Natural killer cell (primary cell): ENCODE measurements at regions not wholly inside any gene's neighbourhood (a gene's known extent, or its start where the extent isn't known, plus 50 kb on each side); places are given as distances from the start of the nearest gene placed in this dataset.

Experiments used
- ATAC-seq, 3 donors: fragments of 150-1000 bp in 2 of 3; fragments of 200-7000 bp in 1 of 3; cut with Tn5 transposase; 1 replicate in 1 of 3; 2 replicates in 2 of 3; pipeline ENCODE4 v1.10.0; 2021; ENCODE audit warnings: mild to moderate bottlenecking in 2 of 3, moderate library complexity in 2 of 3
- DNase-seq, 2 donors: peaks; one replicate each; pipeline versions ENCODE4 v3.0.0 to v3.0.0-alpha.2; 2013 to 2021; ENCODE audit warnings: mixed read lengths in 1 of 2
- H3K27ac ChIP-seq: one replicate; pipeline ENCODE4 v1.5.1; 2013; ENCODE audit warnings: mild to moderate bottlenecking, low read length
- H3K27me3 ChIP-seq: one replicate; pipeline ENCODE4 v1.6.1; 2013; ENCODE audit warnings: low read length; ENCODE audit not compliant: control insufficient read depth, insufficient read depth
- H3K36me3 ChIP-seq: one replicate; pipeline ENCODE4 v1.6.1; 2013; ENCODE audit warnings: low read length; ENCODE audit not compliant: control insufficient read depth, insufficient read depth
- H3K4me1 ChIP-seq: one replicate; pipeline ENCODE4 v1.6.1; 2013; ENCODE audit warnings: low read length; ENCODE audit not compliant: control insufficient read depth, insufficient read depth
- H3K4me3 ChIP-seq: one replicate; pipeline ENCODE4 v1.5.1; 2013; ENCODE audit warnings: low read length
- H3K9me3 ChIP-seq: one replicate; pipeline ENCODE4 v1.6.1; 2013; ENCODE audit warnings: low read length; ENCODE audit not compliant: control insufficient read depth, insufficient read depth
- H3K27ac Mint-ChIP-seq, 2 donors: one replicate each; pipeline ENCODE4 v1.8.0; 2022; ENCODE audit warnings: mild to moderate bottlenecking in 2 of 2, mixed read lengths in 2 of 2, moderate library complexity in 1 of 2
- H3K27me3 Mint-ChIP-seq, 2 donors: one replicate each; pipeline ENCODE4 v1.8.0; 2022; ENCODE audit warnings: low read depth in 2 of 2, mixed read lengths in 2 of 2
- H3K36me3 Mint-ChIP-seq: one replicate; pipeline ENCODE4 v1.8.0; 2022; ENCODE audit warnings: mixed read lengths
- H3K4me1 Mint-ChIP-seq, 2 donors: one replicate each; pipeline ENCODE4 v1.8.0; 2022; ENCODE audit warnings: mixed read lengths in 2 of 2
- H3K4me3 Mint-ChIP-seq: one replicate; pipeline ENCODE4 v1.8.0; 2022; ENCODE audit warnings: mild to moderate bottlenecking, moderate library complexity, mixed read lengths
- H3K9me3 Mint-ChIP-seq, 2 donors: one replicate each; pipeline ENCODE4 v1.8.0; 2022; ENCODE audit warnings: mixed read lengths in 2 of 2
- CTCF ChIP-seq: fragments of 200-600 bp; IDR thresholded peaks from one replicate; pipeline ENCODE4 v1.8.0; 2022; ENCODE audit warnings: antibody characterized with exemption
- WGBS: methylation state at CpG from one replicate; pipeline ENCODE4 v1.1.7; 2013; ENCODE audit warnings: missing lambda C conversion rate; ENCODE audit not compliant: insufficient coverage; 5-methylcytosine and 5-hydroxymethylcytosine counted together
- intact Hi-C: fragments of 100-400 bp; cut with micrococcal nuclease; formaldehyde crosslinking; loops from one replicate; pipeline ENCODE4 v1.14.2; 2022

- no peak for ATAC-seq
- peaks cover 11 to 13% of the 10 kb centered on the region in 2 donors for H3K27me3 Mint-ChIP-seq
- H3K27ac Mint-ChIP-seq, result no peak overlapping the region
- 94% methylated on average over 4 of the region's 4 CpGs for WGBS
- no peak for TF ChIP-seq CTCF
- Histone ChIP-seq H3K4me3 (no peak overlapping the region), H3K27me3 (no peaks in the 10 kb centered on the region), H3K27ac (no peak overlapping the region), H3K4me1 (no peaks in the 10 kb centered on the region), H3K36me3 (no peaks in the 10 kb centered on the region), H3K9me3 (no peaks in the 10 kb centered on the region)
- no peak overlapping the region for H3K4me3 Mint-ChIP-seq
- H3K9me3 Mint-ChIP-seq, result no peaks in the 10 kb centered on the region
- no peak for DNase-seq
- no peaks in the 10 kb centered on the region for H3K4me1 Mint-ChIP-seq
- intact Hi-C loops, result loop anchor here (5.0 kb wide), 1 partner anchor 1049 kb away; no protein-coding TSS in a partner anchor
- no peaks in the 10 kb centered on the region for H3K36me3 Mint-ChIP-seq
Observed at GRCh38 chr15:38708672-38709180, 144.1 kb upstream of the RASGRP1 start.

GRCh38 chr15:38709196-38709595 is 144.6 kb upstream of the RASGRP1 start:
- no peaks in the 10 kb centered on the region for H3K27me3 ChIP-seq
- Mint-ChIP-seq H3K4me1 (no peaks in the 10 kb centered on the region), H3K27ac (no peak overlapping the region), H3K36me3 (no peaks in the 10 kb centered on the region), H3K9me3 (no peaks in the 10 kb centered on the region), H3K4me3 (no peak overlapping the region), H3K27me3 (peaks cover 11 to 14% of the 10 kb centered on the region in 2 donors)
- H3K4me1 ChIP-seq, result no peaks in the 10 kb centered on the region
- no peak for ATAC-seq
- DNase-seq, result no peak
- H3K9me3 ChIP-seq, result no peaks in the 10 kb centered on the region
- 97% methylated on average over 2 of the region's 2 CpGs for WGBS
- intact Hi-C loops, result loop anchor here (5.0 kb wide), 1 partner anchor 1048 kb away; no protein-coding TSS in a partner anchor
- H3K27ac ChIP-seq, result no peak overlapping the region
- H3K4me3 ChIP-seq, result no peak overlapping the region
- H3K36me3 ChIP-seq, result no peaks in the 10 kb centered on the region
- TF ChIP-seq CTCF, result no peak

GRCh38 chr15:38714309-38715072 is 149.9 kb upstream of the RASGRP1 start:
- Histone ChIP-seq H3K36me3 (no peaks in the 10 kb centered on the region), H3K4me1 (no peaks in the 10 kb centered on the region), H3K27ac (no peak overlapping the region), H3K9me3 (no peaks in the 10 kb centered on the region), H3K27me3 (no peaks in the 10 kb centered on the region), H3K4me3 (no peak overlapping the region)
- no peak for TF ChIP-seq CTCF
- 79% methylated on average over 3 of the region's 4 CpGs for WGBS
- no peak overlapping the region for H3K4me3 Mint-ChIP-seq
- no peaks in the 10 kb centered on the region for H3K36me3 Mint-ChIP-seq
- intact Hi-C loops, result no loop called here
- peaks cover 11% of the 10 kb centered on the region in 2 donors for H3K27me3 Mint-ChIP-seq
- no peaks in the 10 kb centered on the region for H3K4me1 Mint-ChIP-seq
- no peak for DNase-seq
- no peak overlapping the region for H3K27ac Mint-ChIP-seq
- H3K9me3 Mint-ChIP-seq, result no peaks in the 10 kb centered on the region
- no peak for ATAC-seq
